ENCODE measurements at regions not wholly inside any gene's neighbourhood (a gene's known extent, or its start where the extent isn't known, plus 50 kb on each side); places are given as distances from the start of the nearest gene placed in this dataset.

- TF ChIP-seq CTCF (IDR thresholded peaks at IDR 0.05; ENCODE audit: insufficient read depth, low read length), result no peak
- no peak for TF ChIP-seq POLR2AphosphoS5 (IDR thresholded peaks at IDR 0.05; ENCODE audit: low read depth)
Measured at GRCh38 chr13:72165276-72165675, 298.3 kb upstream of the DACH1 start.
